Activated CD4-positive, alpha-beta T cell treated with anti-CD3 and anti-CD28 coated beads for 36 hours (primary cell): ENCODE measurements at regions not wholly inside any gene's neighbourhood (a gene's known extent, or its start where the extent isn't known, plus 50 kb on each side); places are given as distances from the start of the nearest gene placed in this dataset.

Experiments used
- ATAC-seq: fragments of 200-7000 bp; cut with Tn5 transposase; one replicate; pipeline ENCODE4 v1.10.0; 2021; ENCODE audit warnings: mild to moderate bottlenecking, moderate library complexity
- CTCF ChIA-PET: fragments of 350-600 bp; sonication (Branson Sonifier 250); formaldehyde crosslinking; loops from one replicate; lab custom pipeline; 2021; ENCODE audit warnings: antibody characterized with exemption; lab: Charles Lee
- POLR2A ChIA-PET: fragments of 350-600 bp; sonication (Branson Sonifier 250); formaldehyde crosslinking; loops from one replicate; lab custom pipeline; 2021; ENCODE audit warnings: antibody characterized with exemption, inconsistent platforms; lab: Charles Lee
- DNase-seq: peaks from one replicate; pipeline ENCODE4 v3.0.0-alpha.2; 2020
- H3K27ac Mint-ChIP-seq: one replicate; pipeline ENCODE4 v1.8.0; 2021; ENCODE audit warnings: mixed read lengths
- H3K27me3 Mint-ChIP-seq: one replicate; pipeline ENCODE4 v1.8.0; 2021; ENCODE audit warnings: mixed read lengths
- H3K36me3 Mint-ChIP-seq: one replicate; pipeline ENCODE4 v1.8.0; 2021; ENCODE audit warnings: low read depth, mixed read lengths
- H3K4me1 Mint-ChIP-seq: one replicate; pipeline ENCODE4 v1.8.0; 2021; ENCODE audit warnings: mixed read lengths
- H3K4me3 Mint-ChIP-seq: one replicate; pipeline ENCODE4 v1.8.0; 2021; ENCODE audit warnings: mild to moderate bottlenecking, moderate library complexity, mixed read lengths
- H3K9me3 Mint-ChIP-seq: one replicate; pipeline ENCODE4 v1.8.0; 2021; ENCODE audit warnings: low read depth, mixed read lengths
- intact Hi-C, 2 experiments: fragments of 100-400 bp; cut with DNase I in 1 of 2; cut with micrococcal nuclease in 1 of 2; formaldehyde crosslinking; loops; one replicate each; pipeline versions ENCODE4 v1.14.2 to v1.15.1; 2022 to 2024; cut with DNase I, micrococcal nuclease

DNA sequence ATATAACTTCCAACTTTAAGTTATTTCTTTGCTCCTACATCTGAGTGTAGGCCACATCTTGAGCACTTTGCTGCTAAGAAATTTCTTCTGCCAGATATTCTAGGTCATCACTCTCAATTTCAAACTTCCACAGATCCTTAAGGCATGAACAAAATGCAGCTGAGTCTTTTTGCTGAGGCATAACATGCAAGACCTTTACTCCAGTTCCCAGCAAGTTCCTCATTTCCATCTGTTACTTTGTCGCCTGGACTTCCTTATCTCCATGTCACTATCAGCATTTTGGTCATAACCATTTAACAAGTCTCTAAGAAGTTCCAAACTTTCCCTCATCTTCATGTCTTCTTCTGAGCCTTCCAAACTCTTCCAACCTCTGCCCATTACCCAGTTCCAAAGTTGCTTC, 1077.3 kb upstream of the TMEFF2 start:
- intact Hi-C loops: no loop called here
- Mint-ChIP-seq H3K27me3 (no peaks in the 10 kb centered on the region), H3K9me3 (no peaks in the 10 kb centered on the region), H3K4me1 (no peaks in the 10 kb centered on the region), H3K36me3 (no peaks in the 10 kb centered on the region), H3K27ac (no peak overlapping the region), H3K4me3 (no peak overlapping the region)
- ChIA-PET CTCF (no interaction called here), POLR2A (no interaction called here)
- no peak for DNase-seq
- ATAC-seq: no peak

DNA sequence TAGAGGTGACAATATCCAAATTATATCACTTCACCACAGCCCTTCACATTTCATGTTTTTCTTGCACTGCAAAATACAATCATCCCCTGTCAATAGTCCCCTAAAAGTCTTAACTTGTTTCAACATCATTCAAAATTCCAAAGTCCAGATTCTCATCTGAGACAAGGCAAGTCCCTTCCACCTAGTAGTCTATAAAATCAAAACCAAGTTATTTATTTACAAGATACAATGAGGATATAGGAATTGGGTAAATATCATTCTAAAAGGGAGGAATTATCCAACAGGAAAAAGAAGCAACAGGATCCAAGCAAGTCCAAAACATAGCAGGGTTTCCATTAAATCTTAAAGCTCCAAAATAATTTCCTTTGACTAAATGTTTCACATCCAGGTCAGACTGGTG, 1076.1 kb upstream of the TMEFF2 start:
- H3K9me3 Mint-ChIP-seq: no peaks in the 10 kb centered on the region
- ATAC-seq (no peak), DNase-seq (no peak)
- no peak overlapping the region for H3K27ac Mint-ChIP-seq
- no peaks in the 10 kb centered on the region for H3K36me3 Mint-ChIP-seq
- H3K4me1 Mint-ChIP-seq: no peaks in the 10 kb centered on the region
- no peak overlapping the region for H3K4me3 Mint-ChIP-seq
- ChIA-PET CTCF (no interaction called here), POLR2A (no interaction called here)
- no peaks in the 10 kb centered on the region for H3K27me3 Mint-ChIP-seq
- intact Hi-C loops: no loop called here

DNA sequence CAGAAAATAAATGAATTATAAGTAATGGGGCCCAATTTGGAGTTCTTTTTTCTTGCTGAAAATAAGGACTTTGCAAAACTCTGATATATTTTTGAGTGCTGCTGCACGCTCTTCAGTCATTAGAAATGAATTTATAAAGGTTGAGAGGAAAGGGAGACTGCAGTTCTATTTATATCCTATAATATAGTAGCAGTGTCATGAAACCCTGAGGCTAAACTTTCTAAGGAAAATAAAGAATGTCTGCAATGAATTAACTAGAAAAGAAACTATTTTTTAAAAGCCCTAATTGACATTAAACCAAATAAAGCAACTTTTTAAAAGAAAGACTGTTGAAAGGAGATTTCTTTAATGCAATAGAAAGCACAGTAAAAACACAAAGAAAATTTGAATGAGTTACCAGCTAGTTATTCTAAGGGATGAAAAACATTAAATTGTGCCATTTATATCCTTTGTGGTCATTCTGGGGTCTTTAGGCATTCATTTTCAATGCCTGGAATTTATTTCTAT, 1072.8 kb upstream of the TMEFF2 start:
- CTCF ChIA-PET: no interaction called here

DNA sequence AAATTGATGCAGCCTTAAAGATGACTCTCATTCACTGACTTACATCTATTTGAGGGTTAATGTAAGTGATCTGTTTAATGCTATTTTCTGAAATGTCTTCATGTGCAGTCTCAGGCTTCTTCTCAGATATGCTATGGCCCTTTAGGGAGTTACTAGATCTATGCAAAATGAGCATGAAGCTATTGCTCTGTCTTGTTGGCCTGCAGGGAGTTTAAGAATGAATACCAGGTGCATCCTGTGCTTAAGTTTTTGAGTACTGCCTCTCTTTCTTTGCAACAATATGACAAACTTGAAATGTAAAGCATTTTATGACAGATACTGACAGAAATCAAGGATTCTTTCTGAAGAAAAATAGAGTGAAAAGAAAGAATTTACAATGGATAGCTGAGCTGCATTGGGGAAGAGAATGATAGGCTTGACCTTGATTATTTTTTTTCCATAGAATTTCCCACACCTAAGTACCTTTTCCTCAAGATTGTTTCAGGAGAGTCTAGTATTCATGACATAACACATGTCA, 1058.3 kb upstream of the TMEFF2 start:
- POLR2A ChIA-PET: no interaction called here
- H3K27ac Mint-ChIP-seq: no peak overlapping the region

More for the DNA sequence above, 1072.8 kb upstream of the TMEFF2 start:
- no peak for DNase-seq
- ATAC-seq: no peak
- H3K4me3 Mint-ChIP-seq: no peak overlapping the region
- no peaks in the 10 kb centered on the region for H3K27me3 Mint-ChIP-seq
- no peaks in the 10 kb centered on the region for H3K9me3 Mint-ChIP-seq
- H3K4me1 Mint-ChIP-seq: no peaks in the 10 kb centered on the region
- intact Hi-C loops: no loop called here
- no peaks in the 10 kb centered on the region for H3K36me3 Mint-ChIP-seq
- POLR2A ChIA-PET: no interaction called here
- H3K27ac Mint-ChIP-seq: no peak overlapping the region

DNA sequence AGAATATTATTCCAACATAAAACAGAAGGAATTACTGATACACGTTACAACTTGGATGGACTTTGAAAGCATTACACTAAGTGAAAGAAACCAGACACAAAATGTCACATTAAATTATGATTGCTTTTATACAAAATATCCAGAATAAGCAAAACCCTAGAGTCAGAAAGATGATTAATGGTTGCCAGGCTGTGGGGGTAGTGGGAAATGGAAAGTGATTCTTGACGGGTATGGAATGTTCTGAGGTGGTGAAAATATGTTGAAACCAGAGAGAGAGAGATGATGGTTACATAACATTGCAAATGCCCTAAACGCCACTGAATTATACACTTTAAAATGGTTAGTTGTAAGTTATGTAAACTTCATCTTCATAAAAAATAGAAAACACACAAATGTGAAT, 1057.2 kb upstream of the TMEFF2 start:
- no peaks in the 10 kb centered on the region for H3K36me3 Mint-ChIP-seq
- no peak overlapping the region for H3K27ac Mint-ChIP-seq
- DNase-seq (no peak), ATAC-seq (no peak)
- no peaks in the 10 kb centered on the region for H3K27me3 Mint-ChIP-seq
- no peak overlapping the region for H3K4me3 Mint-ChIP-seq
- ChIA-PET POLR2A (no interaction called here), CTCF (no interaction called here)
- intact Hi-C loops: no loop called here
- no peaks in the 10 kb centered on the region for H3K9me3 Mint-ChIP-seq
- no peaks in the 10 kb centered on the region for H3K4me1 Mint-ChIP-seq

More for the DNA sequence above, 1058.3 kb upstream of the TMEFF2 start:
- intact Hi-C loops: no loop called here
- CTCF ChIA-PET: no interaction called here
- H3K9me3 Mint-ChIP-seq: no peaks in the 10 kb centered on the region
- no peak for DNase-seq
- ATAC-seq: no peak
- no peak overlapping the region for H3K4me3 Mint-ChIP-seq
- no peaks in the 10 kb centered on the region for H3K36me3 Mint-ChIP-seq
- H3K27me3 Mint-ChIP-seq: no peaks in the 10 kb centered on the region
- H3K4me1 Mint-ChIP-seq: no peaks in the 10 kb centered on the region

DNA sequence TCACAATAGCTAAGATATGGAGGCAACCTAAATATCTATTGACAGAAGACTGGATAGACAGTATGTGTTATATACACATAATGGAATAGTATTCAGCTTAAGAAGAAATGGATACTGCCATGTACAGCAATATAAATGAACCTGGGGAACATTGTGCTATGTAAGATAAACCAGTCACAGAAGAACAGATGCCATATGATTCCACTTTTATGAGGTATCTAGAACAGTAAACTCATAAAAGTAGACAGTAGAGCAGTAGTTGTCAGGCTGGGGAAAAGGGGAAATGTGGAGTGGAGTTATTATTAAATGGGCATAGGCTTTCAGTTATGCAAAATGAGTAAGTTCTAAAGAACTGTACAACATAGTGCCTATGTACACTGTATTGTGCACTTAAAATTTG, 1055.7 kb upstream of the TMEFF2 start:
- no peak overlapping the region for H3K27ac Mint-ChIP-seq
- H3K4me1 Mint-ChIP-seq: no peaks in the 10 kb centered on the region
- no peaks in the 10 kb centered on the region for H3K9me3 Mint-ChIP-seq
- ChIA-PET POLR2A (no interaction called here), CTCF (interaction anchor here (1.0 kb wide), 1 partner anchor 9 kb away, joined by 3 read pairs; no protein-coding TSS in a partner anchor)
- no peak overlapping the region for H3K4me3 Mint-ChIP-seq
- H3K36me3 Mint-ChIP-seq: no peaks in the 10 kb centered on the region
- intact Hi-C loops: no loop called here
- H3K27me3 Mint-ChIP-seq: no peaks in the 10 kb centered on the region
- no peak for ATAC-seq
- DNase-seq: no peak

DNA sequence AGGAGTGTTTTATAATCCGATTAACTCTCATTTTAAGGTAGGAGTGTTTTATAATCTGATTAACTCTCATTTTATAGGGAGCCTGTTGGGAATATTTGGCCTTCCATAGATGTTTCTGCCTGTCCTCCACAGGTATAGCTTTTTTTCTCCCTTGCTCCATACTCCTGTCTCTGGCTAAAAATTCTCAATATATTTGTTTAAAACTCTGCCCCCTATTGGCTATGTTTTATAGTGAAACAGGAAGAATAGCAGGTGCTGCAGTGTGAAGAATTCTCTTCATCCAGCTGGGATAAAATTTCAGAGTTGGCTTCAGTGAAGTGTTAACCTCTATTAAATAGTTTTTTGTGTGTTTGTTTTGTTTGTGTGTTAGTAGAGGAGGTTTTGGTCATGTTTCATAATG, 1046.0 kb upstream of the TMEFF2 start:
- H3K36me3 Mint-ChIP-seq: no peaks in the 10 kb centered on the region
- no peaks in the 10 kb centered on the region for H3K9me3 Mint-ChIP-seq
- no peak for ATAC-seq
- intact Hi-C loops: no loop called here
- no peaks in the 10 kb centered on the region for H3K4me1 Mint-ChIP-seq
- ChIA-PET POLR2A (no interaction called here), CTCF (no interaction called here)
- H3K27ac Mint-ChIP-seq: no peak overlapping the region
- DNase-seq: no peak
- H3K27me3 Mint-ChIP-seq: no peaks in the 10 kb centered on the region
- H3K4me3 Mint-ChIP-seq: no peak overlapping the region

DNA sequence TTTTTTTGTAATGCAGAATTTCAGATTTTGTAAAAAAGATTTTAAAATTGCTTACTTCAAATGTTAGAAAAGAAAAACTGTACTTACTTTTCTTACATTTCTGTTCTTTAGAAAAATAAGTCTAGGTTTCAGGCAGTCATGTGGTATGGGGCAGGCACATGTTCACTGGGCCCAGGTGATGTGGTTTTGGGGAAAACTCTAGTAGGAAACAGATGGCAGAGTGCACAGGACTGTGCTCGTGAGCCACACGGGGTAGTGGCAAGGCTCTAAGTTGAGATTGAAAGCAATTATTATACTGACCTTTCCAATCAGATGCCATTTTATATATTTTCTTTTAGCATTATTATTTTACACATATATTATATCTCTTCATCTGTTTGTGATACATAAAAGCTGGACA, 1036.9 kb upstream of the TMEFF2 start:
- DNase-seq: no peak
- Mint-ChIP-seq H3K27ac (no peak overlapping the region), H3K4me1 (no peaks in the 10 kb centered on the region), H3K27me3 (no peaks in the 10 kb centered on the region), H3K36me3 (no peaks in the 10 kb centered on the region), H3K9me3 (no peaks in the 10 kb centered on the region), H3K4me3 (no peak overlapping the region)
- ChIA-PET CTCF (no interaction called here), POLR2A (no interaction called here)
- intact Hi-C loops: no loop called here
- ATAC-seq: no peak

DNA sequence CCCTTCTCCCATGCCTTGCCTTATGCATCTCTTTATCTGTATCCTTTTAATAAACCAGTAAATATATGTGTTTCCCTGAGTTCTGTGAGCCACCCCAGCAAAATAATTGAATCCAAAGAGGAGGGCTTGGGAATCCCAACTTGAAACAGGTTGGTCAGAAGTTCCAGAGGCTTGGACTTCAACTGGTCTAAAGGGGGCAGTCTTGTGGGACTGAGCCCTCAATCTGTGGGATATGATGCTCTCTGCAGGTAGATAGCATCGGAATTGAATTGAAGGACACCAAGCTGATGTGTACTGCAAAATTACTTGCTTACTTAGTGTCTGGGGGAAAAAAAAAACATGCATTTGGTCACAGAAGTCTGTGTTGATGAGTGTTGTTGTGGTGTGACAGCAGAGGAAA, 1033.5 kb upstream of the TMEFF2 start:
- Mint-ChIP-seq H3K4me1 (no peaks in the 10 kb centered on the region), H3K27ac (no peak overlapping the region), H3K9me3 (no peaks in the 10 kb centered on the region), H3K4me3 (no peak overlapping the region), H3K27me3 (no peaks in the 10 kb centered on the region), H3K36me3 (no peaks in the 10 kb centered on the region)
- intact Hi-C loops: no loop called here
- ATAC-seq (no peak), DNase-seq (no peak)
- ChIA-PET CTCF (no interaction called here), POLR2A (no interaction called here)

DNA sequence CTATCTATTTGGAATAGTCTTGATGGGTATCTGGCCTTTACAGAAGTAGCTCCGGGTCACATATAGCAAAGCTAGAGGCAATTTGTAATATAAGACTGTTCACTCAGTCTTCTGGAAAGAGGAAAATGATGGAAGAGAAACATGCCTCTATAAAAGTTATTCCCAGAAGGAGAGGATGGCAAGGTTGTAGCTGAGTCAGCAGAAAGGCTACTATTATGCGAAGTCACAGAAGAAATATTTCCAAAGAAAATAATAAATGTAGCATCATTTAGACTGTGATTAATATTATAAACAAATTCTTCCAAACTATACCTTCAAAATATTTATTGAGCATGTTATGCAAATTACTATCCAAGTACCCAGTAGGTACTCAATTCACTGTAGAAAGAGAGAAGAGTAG, 1027.7 kb upstream of the TMEFF2 start:
- DNase-seq (no peak), ATAC-seq (no peak)
- H3K9me3 Mint-ChIP-seq: no peaks in the 10 kb centered on the region
- no peak overlapping the region for H3K27ac Mint-ChIP-seq
- no peaks in the 10 kb centered on the region for H3K4me1 Mint-ChIP-seq
- no peaks in the 10 kb centered on the region for H3K36me3 Mint-ChIP-seq
- CTCF ChIA-PET: no interaction called here
- POLR2A ChIA-PET: no interaction called here
- H3K27me3 Mint-ChIP-seq: no peaks in the 10 kb centered on the region
- H3K4me3 Mint-ChIP-seq: no peak overlapping the region
- intact Hi-C loops: no loop called here

DNA sequence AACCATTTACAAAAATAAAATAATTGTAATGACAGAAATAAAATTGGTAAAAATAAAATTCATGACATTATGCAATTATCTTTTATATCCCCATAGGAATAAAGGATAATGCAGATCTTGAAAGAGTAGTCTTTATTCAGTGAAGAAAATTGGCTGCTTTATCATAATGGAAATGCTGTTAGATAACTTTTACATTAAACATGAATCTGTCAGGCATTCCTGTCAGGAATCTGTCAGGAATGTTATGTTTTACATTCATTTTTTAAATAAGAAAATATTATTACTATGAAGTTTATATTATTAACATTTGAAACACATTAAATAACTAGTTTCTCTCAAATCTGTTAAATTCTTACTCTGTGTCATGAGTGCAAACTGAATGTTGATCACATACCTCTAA, 1024.7 kb upstream of the TMEFF2 start:
- Mint-ChIP-seq H3K9me3 (no peaks in the 10 kb centered on the region), H3K4me1 (no peaks in the 10 kb centered on the region), H3K4me3 (no peak overlapping the region), H3K36me3 (no peaks in the 10 kb centered on the region), H3K27me3 (no peaks in the 10 kb centered on the region), H3K27ac (no peak overlapping the region)
- CTCF ChIA-PET: no interaction called here
- intact Hi-C loops: no loop called here
- no peak for DNase-seq
- POLR2A ChIA-PET: no interaction called here
- no peak for ATAC-seq

DNA sequence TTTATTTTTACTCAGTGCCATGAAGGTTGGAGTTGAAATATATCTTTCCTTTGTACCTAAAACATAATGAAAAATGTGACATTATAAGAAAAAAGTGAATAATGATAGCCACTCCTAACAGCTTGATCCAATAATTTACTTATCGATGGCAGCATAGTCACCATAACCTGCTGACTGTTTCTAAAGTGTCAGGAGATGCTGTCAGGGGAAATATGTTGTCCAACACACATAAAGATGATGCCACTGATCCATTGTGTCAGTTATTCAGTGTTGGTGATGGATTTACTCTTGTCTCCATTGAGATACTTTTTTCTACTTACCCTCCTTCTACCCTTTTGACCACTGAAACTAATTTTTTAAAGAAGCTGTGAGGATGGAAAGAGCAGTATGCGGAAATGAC, 1006.9 kb upstream of the TMEFF2 start:
- POLR2A ChIA-PET: no interaction called here
- Mint-ChIP-seq H3K4me3 (no peak overlapping the region), H3K27me3 (no peaks in the 10 kb centered on the region), H3K36me3 (no peaks in the 10 kb centered on the region), H3K9me3 (no peaks in the 10 kb centered on the region), H3K27ac (no peak overlapping the region), H3K4me1 (no peaks in the 10 kb centered on the region)
- ATAC-seq (no peak), DNase-seq (no peak)
- intact Hi-C loops: no loop called here
- CTCF ChIA-PET: no interaction called here

DNA sequence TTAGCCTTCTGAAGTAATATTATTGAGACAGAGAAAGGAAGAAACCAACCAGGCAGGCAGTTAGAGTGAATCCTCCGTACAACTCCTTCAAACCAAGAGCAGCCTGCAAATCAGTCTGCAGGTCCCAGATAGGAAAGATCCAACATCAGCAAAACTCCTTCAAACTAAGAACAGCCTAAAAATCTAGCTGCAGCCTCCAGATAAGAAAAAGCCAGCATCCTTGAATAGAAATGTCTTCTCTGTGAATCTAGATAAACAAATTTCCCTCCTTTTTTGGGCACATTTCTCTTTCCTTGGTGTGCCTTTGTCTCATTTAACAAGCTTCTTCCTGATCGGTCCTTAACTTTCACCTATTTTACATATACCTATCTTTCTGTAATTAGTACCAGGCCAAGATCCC, 1004.6 kb upstream of the TMEFF2 start:
- ChIA-PET POLR2A (no interaction called here), CTCF (no interaction called here)
- DNase-seq (no peak), ATAC-seq (no peak)
- H3K36me3 Mint-ChIP-seq: no peaks in the 10 kb centered on the region
- no peaks in the 10 kb centered on the region for H3K27me3 Mint-ChIP-seq
- no peak overlapping the region for H3K4me3 Mint-ChIP-seq
- no peaks in the 10 kb centered on the region for H3K4me1 Mint-ChIP-seq
- H3K27ac Mint-ChIP-seq: no peak overlapping the region
- H3K9me3 Mint-ChIP-seq: no peaks in the 10 kb centered on the region
- intact Hi-C loops: no loop called here
